ENCODE measurements at regions not wholly inside any gene's neighbourhood (a gene's known extent, or its start where the extent isn't known, plus 50 kb on each side); places are given as distances from the start of the nearest gene placed in this dataset.

DNA sequence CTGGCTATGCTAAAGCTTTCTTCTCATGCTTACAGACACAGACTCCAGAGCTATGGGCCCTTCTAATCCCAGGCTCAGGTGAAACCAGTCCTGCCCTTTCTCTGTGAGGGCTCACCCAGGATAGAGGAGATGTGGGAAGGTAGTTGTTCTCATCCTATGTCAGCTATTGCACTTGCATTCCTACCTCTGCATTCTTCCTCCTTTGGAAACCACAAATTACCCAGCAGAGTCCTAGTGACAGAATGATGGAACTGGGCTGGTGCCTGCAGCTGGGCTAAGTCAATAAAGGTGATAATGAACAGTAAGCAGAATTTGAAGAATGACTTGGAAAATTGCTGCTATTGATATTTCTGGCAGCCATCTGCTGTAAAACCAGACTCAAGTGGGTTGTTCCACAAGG lies 560.0 kb downstream of the TMEM135 start:
- TF ChIP-seq, protein P1, sequence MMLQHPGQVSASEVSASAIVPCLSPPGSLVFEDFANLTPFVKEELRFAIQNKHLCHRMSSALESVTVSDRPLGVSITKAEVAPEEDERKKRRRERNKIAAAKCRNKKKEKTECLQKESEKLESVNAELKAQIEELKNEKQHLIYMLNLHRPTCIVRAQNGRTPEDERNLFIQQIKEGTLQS (IDR thresholded peaks at IDR 0.05) = no peak
- no peak for TF ChIP-seq POLR2A (IDR thresholded peaks at IDR 0.05; ENCODE audit: borderline replicate concordance, extremely low read depth, insufficient read depth, insufficient read length)
- no peak for TF ChIP-seq CEBPB (IDR thresholded peaks at IDR 0.05; ENCODE audit: low read depth)
- TF ChIP-seq, protein P2, sequence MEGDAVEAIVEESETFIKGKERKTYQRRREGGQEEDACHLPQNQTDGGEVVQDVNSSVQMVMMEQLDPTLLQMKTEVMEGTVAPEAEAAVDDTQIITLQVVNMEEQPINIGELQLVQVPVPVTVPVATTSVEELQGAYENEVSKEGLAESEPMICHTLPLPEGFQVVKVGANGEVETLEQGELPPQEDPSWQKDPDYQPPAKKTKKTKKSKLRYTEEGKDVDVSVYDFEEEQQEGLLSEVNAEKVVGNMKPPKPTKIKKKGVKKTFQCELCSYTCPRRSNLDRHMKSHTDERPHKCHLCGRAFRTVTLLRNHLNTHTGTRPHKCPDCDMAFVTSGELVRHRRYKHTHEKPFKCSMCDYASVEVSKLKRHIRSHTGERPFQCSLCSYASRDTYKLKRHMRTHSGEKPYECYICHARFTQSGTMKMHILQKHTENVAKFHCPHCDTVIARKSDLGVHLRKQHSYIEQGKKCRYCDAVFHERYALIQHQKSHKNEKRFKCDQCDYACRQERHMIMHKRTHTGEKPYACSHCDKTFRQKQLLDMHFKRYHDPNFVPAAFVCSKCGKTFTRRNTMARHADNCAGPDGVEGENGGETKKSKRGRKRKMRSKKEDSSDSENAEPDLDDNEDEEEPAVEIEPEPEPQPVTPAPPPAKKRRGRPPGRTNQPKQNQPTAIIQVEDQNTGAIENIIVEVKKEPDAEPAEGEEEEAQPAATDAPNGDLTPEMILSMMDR (IDR thresholded peaks at IDR 0.05 in 2 of 3, conservative IDR thresholded peaks at IDR 0.05 in 1 of 3; ENCODE audit: borderline replicate concordance in 1 of 3, insufficient read depth in 1 of 3, low read depth in 2 of 3, low read length in 2 of 3) = no peak

Data from HCT116 (cell line).